GM12874 (cell line): ENCODE measurements at regions not wholly inside any gene's neighbourhood (a gene's known extent, or its start where the extent isn't known, plus 50 kb on each side); places are given as distances from the start of the nearest gene placed in this dataset.

Experiments used
- CTCF ChIP-seq: IDR thresholded peaks from 2 replicates; pipeline ENCODE4 v1.5.1; 2011; ENCODE audit warnings: low read depth, mild to moderate bottlenecking, control low read depth, low read length, moderate library complexity; ENCODE audit not compliant: insufficient read depth

DNA sequence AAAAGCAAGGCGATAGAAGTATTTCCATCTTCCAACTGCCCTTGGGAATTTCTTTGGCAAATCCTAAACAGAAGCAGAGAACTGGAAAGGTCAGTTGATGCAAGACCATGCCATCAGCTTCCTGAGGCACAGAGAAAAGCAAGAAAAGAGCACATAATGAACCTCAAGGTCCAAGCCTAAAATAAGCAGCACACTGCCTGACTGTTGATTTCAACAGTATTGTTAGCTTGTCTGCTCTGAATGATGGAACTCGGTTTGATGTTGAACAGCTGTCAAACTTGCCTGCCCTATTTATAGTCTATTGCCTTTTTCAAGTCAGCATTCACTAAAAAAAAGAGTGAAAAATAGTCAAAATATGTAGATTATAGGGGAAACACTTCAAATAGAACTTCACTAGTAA, 1192.0 kb upstream of the PHF14 start:
- no peak for TF ChIP-seq CTCF

DNA sequence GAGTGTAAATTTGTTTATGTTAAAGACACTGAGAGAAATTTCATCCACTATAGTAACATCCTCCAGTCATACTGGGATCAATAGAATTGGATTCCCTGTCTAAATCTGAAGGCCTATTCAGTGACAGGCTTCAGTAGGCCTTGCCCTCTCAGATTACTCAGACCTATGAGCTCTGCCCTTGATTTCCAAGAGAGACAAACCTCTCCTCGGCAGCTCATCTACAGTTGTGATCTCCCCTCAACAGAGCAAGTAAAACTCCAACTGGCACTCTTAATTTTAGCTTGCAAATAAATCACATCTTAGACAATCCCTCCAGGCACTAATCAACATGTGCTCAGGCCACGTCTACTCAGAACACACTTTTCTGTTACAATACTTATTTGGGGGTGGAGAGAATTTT, 1191.4 kb upstream of the PHF14 start:
- TF ChIP-seq CTCF, result no peak

GRCh38 chr7:9785211-9785610, 1188.5 kb upstream of the PHF14 start:
- TF ChIP-seq CTCF, result no peak

DNA sequence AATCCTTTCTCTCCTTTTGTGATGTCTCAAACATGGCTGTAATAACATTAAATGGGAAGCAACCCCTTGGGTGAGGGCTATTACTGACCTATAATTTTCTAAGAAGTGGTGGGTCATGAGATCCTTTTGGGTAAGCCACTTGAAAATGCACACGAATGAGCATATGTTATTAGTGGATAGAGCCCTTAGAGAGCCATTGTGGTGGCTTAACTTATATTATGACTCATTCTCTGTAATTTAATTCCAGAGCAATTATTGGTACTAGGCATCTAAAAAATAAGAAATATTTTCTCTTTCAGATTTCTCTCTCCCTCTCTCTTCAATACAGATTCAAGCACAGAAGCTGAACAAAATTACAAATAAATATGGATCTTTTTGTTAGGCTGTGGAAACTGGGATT, 1177.4 kb upstream of the PHF14 start:
- no peak for TF ChIP-seq CTCF

GRCh38 chr7:9822458-9823290, 1151.0 kb upstream of the PHF14 start:
- TF ChIP-seq CTCF, result no peak

GRCh38 chr7:9835199-9835598, 1138.5 kb upstream of the PHF14 start:
- TF ChIP-seq CTCF, result no peak

GRCh38 chr7:9836671-9837070, 1137.0 kb upstream of the PHF14 start:
- TF ChIP-seq CTCF, result no peak
